ENCODE measurements at regions not wholly inside any gene's neighbourhood (a gene's known extent, or its start where the extent isn't known, plus 50 kb on each side); places are given as distances from the start of the nearest gene placed in this dataset.

- H4K20me1 ChIP-seq (replicated peaks in 1 of 2; ENCODE audit: control insufficient read depth in 1 of 2, insufficient read depth in 2 of 2, low read length in 2 of 2): no peaks in the 10 kb centered on the region
- TF ChIP-seq EGR1 (IDR thresholded peaks at IDR 0.05; ENCODE audit: borderline replicate concordance, low read depth, low read length): no peak
- TF ChIP-seq ZNF274 (IDR thresholded peaks at IDR 0.05; ENCODE audit: borderline replicate concordance, extremely low read depth, low read length): no peak
- TF ChIP-seq POU5F1 (IDR thresholded peaks at IDR 0.05; ENCODE audit: low read depth, low read length): no peak
- TF ChIP-seq CEBPB (IDR thresholded peaks at IDR 0.05; ENCODE audit: low read depth, low read length): no peak
- no peak for TF ChIP-seq BACH1 (IDR thresholded peaks at IDR 0.05; ENCODE audit: low read length)
- TF ChIP-seq JUN (IDR thresholded peaks at IDR 0.05; ENCODE audit: low read depth, low read length): no peak
- no peak for TF ChIP-seq SUZ12 (IDR thresholded peaks at IDR 0.05; ENCODE audit: low read length)
- no peak for TF ChIP-seq GTF2F1 (IDR thresholded peaks at IDR 0.05; ENCODE audit: borderline replicate concordance, low read depth, low read length)
- H2BK120ac ChIP-seq (replicated peaks; ENCODE audit: low read depth, low read length): no peak overlapping the region
- no peaks in the 10 kb centered on the region for H3K36me3 ChIP-seq (ENCODE audit: control insufficient read depth in 2 of 4, insufficient read depth in 4 of 4, low read length in 3 of 4)
- H2BK15ac ChIP-seq (ENCODE audit: low read length): no peak overlapping the region
- CTCF ChIA-PET (ENCODE audit: partially characterized antibody): interaction anchor here (0.6 to 1.0 kb wide), 3 partner anchors 46 to 207 kb away, joined by 3 to 4 read pairs (median 3); no protein-coding TSS in a partner anchor
- no peak for FAIRE-seq
- H3K9ac ChIP-seq (replicated peaks in 1 of 4; ENCODE audit: extremely low read depth in 1 of 4, low read depth in 3 of 4, low read length in 3 of 4): no peak overlapping the region
- no peaks in the 10 kb centered on the region for H3K79me2 ChIP-seq (ENCODE audit: control insufficient read depth in 1 of 2, insufficient read depth in 2 of 2, low read length in 2 of 2)
- no peaks in the 10 kb centered on the region for H3K9me3 ChIP-seq (ENCODE audit: insufficient read depth in 2 of 2, low read depth in 1 of 2, low read length in 1 of 2)
- H4K8ac ChIP-seq (ENCODE audit: extremely low read depth, insufficient read depth, low read length): no peak overlapping the region
- H3K4me2 ChIP-seq (ENCODE audit: insufficient read depth in 1 of 2, low read depth in 2 of 2, low read length in 2 of 2): no peak overlapping the region
- H2BK12ac ChIP-seq (ENCODE audit: low read depth, low read length): no peak overlapping the region
- POLR2A ChIA-PET (ENCODE audit: partially characterized antibody): no interaction called here
- no peak overlapping the region for H3K56ac ChIP-seq (replicated peaks; ENCODE audit: insufficient read length, low read depth, low read length)
- H3K4me1 ChIP-seq (replicated peaks in 1 of 4; ENCODE audit: control insufficient read depth in 3 of 4, insufficient read depth in 4 of 4, low read length in 3 of 4): no peaks in the 10 kb centered on the region
- WGBS, 2 experiments (ENCODE audit: extremely low coverage in 1 of 2, insufficient coverage in 1 of 2, insufficient read length in 1 of 2, insufficient replicate concordance in 2 of 2, low coverage in 1 of 2, low lambda C conversion rate in 2 of 2, missing lambda C conversion rate in 1 of 2): 96% methylated on average over 1 of the region's 1 CpG; no CpG with 5 or more reads in 1 of the 2 experiments
- H3K27me3 ChIP-seq (replicated peaks in 1 of 4; ENCODE audit: control insufficient read depth in 3 of 4, extremely low read depth in 1 of 4, insufficient read depth in 3 of 4, low read length in 3 of 4): peaks cover 0 to 1% (median 0%) of the 10 kb centered on the region in 4 experiments; a peak in 1 of 7 replicates
- no peak overlapping the region for H3K23ac ChIP-seq (ENCODE audit: insufficient read length)
- no peak for DNase-seq (ENCODE audit: low read depth in 1 of 2, low spot score in 2 of 2)
- no peak overlapping the region for H3K27ac ChIP-seq (ENCODE audit: low read depth, low read length)
- H2AK5ac ChIP-seq (ENCODE audit: low read depth, low read length): no peak overlapping the region
- H4K91ac ChIP-seq (replicated peaks; ENCODE audit: insufficient read length, low read length): no peak overlapping the region
- H3K23me2 ChIP-seq (ENCODE audit: low read depth, low read length): no peaks in the 10 kb centered on the region
- H3K14ac ChIP-seq (ENCODE audit: insufficient read length): no peak overlapping the region
- H2AFZ ChIP-seq (ENCODE audit: low read length): no peak overlapping the region
- no peak overlapping the region for H3K18ac ChIP-seq (ENCODE audit: extremely low read depth, low read length)
- no peak overlapping the region for H3K4me3 ChIP-seq (ENCODE audit: extremely low read depth in 1 of 4, insufficient read depth in 2 of 4, low read depth in 3 of 4, low read length in 4 of 4)
- H2BK5ac ChIP-seq (ENCODE audit: low read depth, low read length): no peak overlapping the region
- H3K4ac ChIP-seq (replicated peaks; ENCODE audit: insufficient read length, low read depth, low read length): no peak overlapping the region
- H4K5ac ChIP-seq (ENCODE audit: insufficient read length, low read depth, low read length): no peak overlapping the region
- no peak overlapping the region for H2BK20ac ChIP-seq (ENCODE audit: low read length)
- no peaks in the 10 kb centered on the region for H3K79me1 ChIP-seq (ENCODE audit: low read depth, low read length)
Measured at GRCh38 chr4:13866881-13867280, 239.4 kb upstream of the BOD1L1 start.

Data from H1 (cell line).